GM20000 (cell line): ENCODE measurements at regions not wholly inside any gene's neighbourhood (a gene's known extent, or its start where the extent isn't known, plus 50 kb on each side); places are given as distances from the start of the nearest gene placed in this dataset.

ENCODE experiments used
- DNase-seq: peaks from one replicate; pipeline ENCODE4 v3.0.0; 2012; ENCODE audit warnings: low spot score
- TF ChIP-seq, protein P1 (sequence below): IDR thresholded peaks from 2 replicates; pipeline ENCODE4 v1.5.1; 2012; ENCODE audit warnings: mild to moderate bottlenecking, control low read depth; ENCODE audit errors: extremely low read depth, missing control alignments

DNA sequence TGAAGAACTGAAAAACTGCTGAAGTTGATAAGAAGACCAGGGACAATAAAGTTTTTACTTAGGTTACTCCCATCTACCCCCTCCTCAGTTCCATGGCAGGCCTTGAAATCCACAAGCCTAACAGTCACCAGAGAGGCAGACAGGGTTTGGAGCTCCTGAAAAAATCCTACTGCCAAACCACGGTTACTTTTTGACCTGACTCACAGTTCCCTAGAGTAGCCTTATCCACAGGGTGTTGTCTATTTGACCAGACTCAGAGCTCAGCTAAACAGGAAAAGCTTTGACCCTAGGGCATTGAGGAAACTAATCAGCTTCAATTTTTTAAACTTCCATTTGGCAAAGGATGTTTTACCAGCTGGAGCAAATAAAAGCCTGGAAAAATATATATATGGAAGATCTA, 257.7 kb upstream of the NT5E start:
- no peak for DNase-seq
- TF ChIP-seq, protein P1, sequence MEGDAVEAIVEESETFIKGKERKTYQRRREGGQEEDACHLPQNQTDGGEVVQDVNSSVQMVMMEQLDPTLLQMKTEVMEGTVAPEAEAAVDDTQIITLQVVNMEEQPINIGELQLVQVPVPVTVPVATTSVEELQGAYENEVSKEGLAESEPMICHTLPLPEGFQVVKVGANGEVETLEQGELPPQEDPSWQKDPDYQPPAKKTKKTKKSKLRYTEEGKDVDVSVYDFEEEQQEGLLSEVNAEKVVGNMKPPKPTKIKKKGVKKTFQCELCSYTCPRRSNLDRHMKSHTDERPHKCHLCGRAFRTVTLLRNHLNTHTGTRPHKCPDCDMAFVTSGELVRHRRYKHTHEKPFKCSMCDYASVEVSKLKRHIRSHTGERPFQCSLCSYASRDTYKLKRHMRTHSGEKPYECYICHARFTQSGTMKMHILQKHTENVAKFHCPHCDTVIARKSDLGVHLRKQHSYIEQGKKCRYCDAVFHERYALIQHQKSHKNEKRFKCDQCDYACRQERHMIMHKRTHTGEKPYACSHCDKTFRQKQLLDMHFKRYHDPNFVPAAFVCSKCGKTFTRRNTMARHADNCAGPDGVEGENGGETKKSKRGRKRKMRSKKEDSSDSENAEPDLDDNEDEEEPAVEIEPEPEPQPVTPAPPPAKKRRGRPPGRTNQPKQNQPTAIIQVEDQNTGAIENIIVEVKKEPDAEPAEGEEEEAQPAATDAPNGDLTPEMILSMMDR, result no peak

DNA sequence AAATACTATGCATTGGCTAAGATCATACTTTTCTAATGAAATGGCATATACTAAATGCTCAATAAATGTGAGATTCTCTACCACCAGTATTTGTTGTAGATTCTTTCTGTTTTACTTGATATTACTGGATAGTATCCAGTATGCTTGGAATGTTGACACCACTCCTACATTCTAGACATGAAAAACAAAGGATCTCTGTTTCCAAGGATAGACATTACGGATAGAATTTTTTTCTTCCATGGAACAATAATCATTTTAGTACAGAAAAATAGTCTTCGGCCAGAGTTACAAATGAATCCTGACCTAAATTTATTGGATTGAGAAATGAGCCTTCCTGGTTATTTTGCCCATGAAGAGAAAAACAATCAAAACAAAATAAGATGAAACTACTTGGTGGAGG, 258.2 kb upstream of the NT5E start:
- TF ChIP-seq, protein P1, result no peak
- DNase-seq, result no peak

DNA sequence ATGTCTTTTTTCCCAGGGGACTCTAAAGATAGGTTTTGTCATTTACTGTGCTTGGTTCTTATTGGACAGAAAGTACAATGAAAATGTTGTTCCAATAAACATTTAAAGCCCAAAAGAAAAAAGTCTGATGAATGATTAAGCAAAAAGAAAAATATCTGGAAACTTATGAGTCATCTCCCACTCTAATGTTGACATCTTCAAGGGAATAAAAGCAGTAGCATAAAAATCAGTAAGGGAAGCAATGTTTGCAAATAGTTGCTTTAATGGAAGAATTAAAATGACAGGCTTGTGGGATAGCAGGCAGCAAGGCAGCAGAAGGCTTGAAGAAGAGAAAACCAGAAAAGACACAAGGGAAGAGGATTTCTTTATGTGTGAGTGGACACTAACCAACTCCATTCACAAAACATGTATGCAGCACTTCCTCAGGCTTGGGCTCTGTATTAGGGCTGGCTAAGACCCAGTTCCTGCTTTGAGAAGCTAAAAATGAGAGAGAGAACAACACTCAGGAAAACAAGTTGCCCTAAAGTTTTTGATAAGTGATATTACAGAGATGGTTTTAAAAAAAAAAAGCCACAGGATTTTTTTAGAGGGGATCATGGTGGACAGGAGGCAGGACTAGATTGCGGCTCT, 263.2 kb upstream of the NT5E start:
- TF ChIP-seq, protein P1, result no peak
- DNase-seq, result no peak

DNA sequence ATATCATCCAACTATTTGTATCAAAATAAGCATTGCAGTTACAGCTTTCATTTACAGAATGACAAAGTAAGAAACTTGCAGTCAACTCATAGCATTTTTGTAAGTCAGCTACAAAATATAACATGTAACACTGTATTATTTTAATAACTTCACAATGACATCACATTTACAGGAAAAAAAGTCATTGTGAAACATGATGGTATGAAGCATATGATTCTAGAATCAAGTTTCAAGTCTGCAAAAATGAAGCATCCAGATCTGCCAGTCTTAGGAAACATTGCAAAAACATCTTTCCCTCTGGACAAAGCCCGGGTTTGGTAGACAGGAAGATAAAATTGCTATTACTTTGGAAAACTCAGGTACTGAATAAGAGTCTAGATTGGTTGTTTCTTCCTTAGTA, 263.9 kb upstream of the NT5E start:
- TF ChIP-seq, protein P1, result no peak
- DNase-seq, result no peak

DNA sequence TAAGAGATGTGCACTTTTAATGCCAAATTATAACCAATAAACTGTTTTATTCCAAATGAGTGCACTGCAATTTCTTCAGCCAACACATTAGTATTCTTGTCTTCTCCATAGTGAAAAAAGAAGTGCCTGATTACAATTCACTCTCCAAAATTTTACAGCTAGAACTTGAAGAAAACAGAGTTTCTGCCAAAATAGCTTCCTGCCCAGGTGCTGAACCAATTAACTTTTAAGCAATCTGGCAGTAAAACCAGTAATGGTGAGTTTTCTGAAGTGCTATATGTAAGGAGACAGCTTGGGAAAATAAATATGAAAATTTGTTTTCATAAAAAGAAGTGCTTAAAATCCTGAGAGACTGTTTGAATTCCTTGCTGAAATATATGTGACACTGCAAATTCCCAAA, 266.0 kb upstream of the NT5E start:
- no peak for DNase-seq
- TF ChIP-seq, protein P1, result no peak

DNA sequence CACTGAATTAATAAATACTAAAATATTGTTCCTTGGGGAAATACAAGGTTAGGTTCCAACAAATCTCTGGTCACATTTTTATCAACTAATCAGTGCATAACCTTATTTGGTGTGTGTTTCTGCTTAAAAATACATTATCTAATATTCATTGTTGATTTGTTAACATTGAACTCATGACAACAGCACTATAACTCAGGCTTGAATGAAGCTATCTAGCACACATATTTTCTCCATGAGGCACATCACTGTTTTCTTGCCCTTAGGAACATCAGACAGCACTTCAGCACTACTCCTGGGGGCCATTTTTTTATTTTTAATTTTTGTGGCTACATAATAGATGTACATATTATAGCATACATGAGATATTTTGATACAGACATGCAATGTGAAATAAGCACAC, 277.2 kb upstream of the NT5E start:
- no peak for DNase-seq
- TF ChIP-seq, protein P1, result no peak

DNA sequence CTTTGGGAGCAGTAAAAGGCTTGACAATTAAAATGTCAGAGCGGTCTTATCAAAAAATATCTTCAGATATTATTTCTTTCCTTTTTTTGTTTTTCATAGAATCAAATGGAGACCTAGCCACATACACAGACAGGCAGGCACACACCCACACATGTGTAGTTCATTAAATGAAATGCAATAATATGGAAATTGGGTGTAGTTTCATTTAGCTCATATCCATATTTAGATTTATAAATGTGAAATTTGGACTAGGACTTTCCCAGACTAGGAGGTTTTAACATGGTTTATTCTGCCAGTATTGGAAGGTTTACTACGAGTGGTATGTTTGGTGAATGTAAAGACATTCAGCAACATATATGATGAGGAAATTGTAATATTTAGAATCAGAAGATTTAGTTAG, 277.7 kb upstream of the NT5E start:
- DNase-seq, result no peak
- TF ChIP-seq, protein P1, result no peak

DNA sequence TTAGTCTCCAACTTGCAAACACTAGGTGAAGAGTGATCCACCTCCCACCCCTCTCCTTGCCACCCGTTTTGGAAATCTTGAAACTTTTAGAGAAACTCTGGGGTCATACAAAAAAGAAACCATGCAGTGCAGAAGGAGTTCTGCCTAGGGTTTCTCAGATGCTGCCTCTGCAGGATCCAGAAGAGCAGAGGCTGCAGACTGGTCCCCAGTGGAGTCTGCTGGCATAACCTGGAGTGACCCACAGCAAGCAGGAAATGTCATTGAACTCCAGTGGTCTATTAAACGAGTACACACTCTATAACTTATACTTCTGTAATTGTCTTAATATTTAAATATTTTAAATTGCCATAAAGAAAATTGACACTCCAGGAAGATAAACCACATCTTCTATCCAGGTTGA, 280.7 kb upstream of the NT5E start:
- no peak for DNase-seq
- TF ChIP-seq, protein P1, result no peak
